GM18909 (cell line): ENCODE measurements at regions not wholly inside any gene's neighbourhood (a gene's known extent, or its start where the extent isn't known, plus 50 kb on each side); places are given as distances from the start of the nearest gene placed in this dataset.

ENCODE experiments used
- ATAC-seq: cut with Tn5 transposase; IDR thresholded peaks from one replicate; pipeline ENCODE4 v1.9.1; 2021; ENCODE audit warnings: mild to moderate bottlenecking; ENCODE audit not compliant: unreplicated experiment, poor library complexity

DNA sequence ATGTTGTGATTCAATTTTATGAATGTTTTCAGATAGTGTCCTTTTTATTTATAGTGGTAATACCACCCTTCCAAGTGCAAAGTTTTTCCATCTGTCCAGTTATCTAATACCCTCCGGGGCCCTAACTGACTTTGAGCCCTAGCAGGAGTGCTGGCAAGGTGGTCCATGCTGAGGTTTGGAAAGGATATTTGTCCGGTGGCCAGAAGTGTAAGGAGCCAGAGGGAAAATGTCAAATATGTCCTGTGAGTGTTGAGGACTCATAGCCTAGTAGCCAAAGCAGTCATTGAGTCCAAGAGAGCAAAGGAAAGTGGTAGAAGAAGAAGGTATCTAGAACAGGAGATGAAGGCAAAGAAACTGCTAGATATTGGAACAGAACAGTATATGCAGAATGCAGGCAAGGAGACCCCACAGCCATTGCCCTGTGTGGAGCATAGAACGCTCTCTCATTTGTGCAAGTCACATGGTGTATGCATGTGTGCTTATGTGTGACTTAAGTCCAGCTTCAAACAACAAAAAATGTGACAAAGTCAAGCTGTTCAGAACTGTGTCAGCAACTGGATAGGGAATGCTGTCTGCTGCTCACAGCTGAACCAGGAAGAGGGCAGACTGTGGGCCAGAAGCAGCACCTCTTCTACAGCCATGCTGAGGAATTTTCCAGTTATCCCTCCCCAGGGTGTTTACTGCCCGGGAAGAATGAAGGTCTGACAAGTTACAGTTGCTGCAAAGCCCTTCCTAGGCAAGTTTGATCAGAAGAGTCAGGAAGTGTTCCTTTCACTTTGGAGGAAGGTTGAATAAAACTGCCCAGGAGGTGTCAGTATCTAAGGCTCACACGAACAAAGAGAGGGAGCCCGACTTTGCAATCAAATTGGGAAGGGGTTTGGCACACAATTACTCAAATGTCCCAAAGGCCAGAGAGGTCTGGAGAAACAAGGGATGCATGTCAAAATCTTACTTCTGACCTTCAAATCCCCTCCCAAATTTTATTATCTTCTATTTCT, 463.3 kb upstream of the DMAC1 start:
- no peak for ATAC-seq

DNA sequence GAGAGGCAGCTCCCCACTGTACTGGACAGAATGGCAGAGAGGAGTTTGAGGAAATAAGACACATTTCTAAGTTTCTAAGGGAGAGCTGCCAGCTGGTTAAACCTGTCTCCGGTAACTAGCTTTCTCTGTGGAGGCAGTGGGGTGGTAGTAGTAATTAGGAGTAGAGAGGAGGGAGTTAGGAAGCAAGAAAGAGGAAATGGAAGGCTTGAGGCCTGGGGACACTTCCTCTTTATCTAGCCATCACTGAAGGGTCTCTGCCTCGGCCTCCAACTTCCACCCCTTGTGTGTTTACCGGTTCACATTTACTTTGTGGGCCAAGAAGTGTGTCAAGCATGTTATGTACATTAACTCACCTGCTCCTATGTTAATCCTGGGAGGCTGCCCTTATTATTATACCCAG, 462.2 kb upstream of the DMAC1 start:
- no peak for ATAC-seq

DNA sequence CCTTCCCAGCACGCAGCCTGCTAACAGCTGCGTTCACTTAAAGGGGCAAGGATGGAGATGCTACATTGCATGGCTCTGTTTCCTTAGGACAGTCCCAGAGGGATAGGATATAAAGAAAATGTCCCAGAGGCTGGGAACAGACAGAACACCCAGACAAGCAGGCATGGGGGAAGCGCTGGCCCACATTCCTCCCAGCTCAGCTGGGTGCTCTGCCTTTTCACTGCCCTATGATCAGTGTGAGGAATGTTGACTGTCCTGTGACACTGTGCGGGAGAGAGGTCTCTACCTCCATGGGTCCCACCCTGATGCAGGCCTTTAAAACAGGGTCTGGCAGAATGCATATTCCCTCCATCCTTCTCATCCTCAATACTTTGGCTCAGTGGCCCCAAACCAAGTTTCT, 459.4 kb upstream of the DMAC1 start:
- ATAC-seq = no peak

DNA sequence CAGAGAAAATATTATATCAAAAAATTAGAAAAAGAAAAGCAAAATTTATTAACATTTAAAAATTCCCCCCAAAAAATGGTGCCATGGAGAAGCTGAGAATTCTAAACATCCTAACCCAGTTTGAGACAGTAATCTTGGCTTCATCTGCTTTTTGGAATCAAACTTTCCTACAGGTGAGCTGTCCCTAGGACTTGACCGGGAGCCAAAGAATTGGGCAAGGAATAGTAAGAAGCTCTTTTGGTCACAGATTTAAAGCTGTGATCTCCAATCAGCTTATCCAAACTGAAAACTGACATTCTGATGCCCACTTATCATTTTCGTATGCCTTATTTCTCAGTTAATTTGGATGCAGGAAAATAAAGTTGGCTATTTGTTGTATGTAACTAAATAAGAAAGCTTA, 457.3 kb upstream of the DMAC1 start:
- no peak for ATAC-seq

DNA sequence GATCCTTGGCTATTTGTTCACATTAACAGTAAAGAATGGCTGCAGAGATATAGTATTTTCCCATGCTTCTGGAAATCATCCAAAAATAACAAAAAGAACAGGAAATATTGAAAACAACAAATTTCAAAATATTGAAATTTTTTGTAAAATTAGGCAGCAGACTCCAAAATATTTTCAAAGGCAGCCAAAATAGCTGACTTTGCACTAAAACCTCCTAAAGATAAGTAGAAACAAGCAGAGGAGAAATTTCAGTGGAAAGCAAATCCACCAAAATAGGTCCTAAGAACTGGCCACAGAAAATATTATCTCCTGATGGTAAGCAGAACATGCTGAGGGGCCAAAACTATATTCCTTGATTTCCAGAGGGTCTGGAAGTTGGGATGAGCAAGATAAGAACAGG, 456.3 kb upstream of the DMAC1 start:
- ATAC-seq = no peak

DNA sequence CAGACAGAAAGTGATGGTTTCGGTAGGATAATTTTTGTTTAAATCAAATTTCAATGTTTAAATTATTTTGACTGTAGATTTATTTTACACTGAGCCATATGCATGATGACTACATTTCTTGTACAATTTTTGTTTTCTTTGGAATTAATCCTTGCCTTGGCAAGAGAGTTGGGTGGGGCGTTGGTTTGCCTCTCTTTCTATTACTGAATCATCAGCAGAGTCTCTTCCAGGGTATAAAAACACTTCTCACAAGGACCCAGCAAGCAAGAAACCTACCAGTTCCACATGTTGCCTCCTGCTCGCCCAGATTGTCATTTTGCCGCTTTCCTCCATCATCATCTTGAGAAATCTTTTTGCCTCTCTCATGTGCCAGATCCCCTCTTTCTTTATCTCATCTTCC, 455.0 kb upstream of the DMAC1 start:
- no peak for ATAC-seq

DNA sequence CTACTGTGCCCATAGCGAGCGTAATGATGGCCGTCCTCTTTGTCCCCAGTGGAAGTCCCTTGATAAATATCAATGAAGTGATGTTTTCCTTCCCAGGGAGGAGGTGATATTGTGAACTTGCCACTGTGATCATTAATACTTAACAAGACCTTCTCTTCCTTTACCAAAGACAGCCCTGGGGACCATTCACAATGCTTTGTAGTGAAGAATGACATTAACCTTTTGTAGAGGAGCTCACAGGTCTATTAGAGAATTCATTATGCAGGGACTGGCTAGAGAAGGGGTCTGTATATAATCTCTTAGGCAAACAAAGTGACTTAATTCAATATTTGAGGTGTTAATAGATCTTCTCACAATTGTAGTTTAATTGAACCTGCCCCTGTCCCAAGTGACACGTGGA, 452.9 kb upstream of the DMAC1 start:
- ATAC-seq = no peak

DNA sequence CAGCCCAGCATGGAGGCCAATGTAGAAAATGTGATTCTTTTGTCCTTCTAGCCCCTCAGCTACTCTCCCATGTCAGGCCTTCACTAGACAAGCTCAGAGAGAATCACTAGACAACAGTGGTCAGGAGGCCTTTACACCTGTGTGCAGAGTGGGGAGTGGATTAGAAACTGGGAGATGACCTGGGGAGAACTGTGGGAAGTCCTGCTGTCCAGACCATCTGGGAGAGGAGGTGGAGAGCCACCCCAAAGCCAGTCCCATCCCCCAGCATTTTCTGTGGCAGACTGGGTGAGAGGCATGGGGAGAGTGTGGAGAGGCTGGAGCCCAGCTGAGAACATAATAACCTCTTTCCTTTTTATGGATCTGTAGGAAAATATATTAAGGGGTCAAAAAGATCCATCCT, 452.0 kb upstream of the DMAC1 start:
- no peak for ATAC-seq

DNA sequence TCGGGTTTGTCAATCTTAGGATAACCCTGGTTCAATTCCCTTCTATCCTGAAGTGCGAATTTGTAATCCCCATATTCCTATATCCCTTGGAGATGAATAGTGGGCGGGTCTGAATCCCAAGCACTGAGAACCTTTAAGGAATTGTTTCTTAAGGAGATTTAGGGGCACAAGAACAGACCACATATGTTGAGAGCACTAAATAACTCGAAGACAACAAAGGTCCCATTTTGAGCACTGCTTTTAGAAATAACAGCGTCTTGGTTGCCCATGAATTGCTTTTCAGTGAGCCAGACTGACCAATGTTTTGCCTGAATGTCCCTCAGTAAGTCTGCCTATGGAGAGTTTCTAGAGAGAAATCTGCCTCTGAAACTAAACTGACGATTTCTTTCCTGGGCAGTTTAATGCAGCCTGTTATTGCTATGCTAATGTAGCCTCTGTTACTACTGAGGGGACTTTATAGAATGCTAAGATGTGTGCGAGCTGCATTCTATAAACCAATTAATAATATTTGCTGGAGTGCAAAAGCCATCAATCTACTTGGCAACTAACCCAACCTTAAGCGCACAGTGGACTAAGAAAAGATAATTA, 445.0 kb upstream of the DMAC1 start:
- ATAC-seq = no peak

DNA sequence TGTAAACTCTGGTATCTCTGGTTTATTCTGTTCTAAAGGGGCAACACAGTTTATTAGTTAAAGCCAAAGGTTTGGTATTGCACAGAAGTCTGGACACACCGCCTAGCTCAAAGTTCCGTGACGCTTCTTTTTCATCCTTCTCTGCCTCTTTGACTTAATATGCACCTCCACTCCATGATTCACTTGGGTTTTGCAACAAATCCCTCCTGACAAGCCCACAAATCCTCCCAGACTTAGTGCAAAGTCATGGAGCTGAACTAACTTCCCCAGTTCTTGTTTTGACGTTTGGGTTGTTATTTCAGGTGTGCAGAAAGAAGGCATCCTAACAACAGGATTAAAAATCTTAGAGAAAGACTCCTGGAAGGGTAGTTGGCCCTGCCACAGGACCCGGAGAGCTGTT, 441.6 kb upstream of the DMAC1 start:
- ATAC-seq = no peak

DNA sequence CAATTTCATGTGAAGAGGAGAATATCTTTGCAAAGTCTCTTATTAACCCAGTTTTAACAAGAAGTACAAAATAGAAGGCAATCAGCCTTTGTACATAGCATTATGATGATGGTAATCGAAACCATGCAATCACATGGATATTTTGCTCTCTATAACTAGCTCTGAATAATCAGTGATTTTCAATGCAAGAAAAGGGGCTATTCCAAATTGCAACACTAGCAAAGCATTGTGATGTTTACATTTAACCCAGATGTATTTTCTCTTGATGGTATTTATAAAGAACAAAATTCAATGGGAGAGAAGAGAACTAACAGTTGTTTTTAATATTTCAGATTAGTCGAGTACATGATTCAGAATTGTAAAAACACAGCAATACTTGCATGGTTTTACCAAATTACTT, 437.5 kb upstream of the DMAC1 start:
- ATAC-seq = no peak

DNA sequence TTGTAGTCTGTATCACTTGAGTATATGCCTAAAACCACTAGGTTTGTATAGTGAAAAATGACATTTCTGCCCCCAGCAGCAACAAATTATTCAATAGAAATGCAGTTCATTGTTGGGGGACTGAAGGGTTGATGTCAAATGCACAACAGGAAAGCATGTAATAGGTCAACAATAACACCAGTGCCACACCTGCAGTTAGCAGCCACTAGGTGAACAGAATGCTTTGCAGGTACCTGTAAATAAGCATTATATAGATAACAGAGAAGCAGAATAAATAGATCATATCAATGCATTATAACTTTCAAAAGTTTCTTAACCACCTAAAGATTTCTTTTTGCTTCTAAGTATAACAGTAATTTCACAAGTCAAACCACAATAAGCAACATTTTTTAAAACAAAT, 435.9 kb upstream of the DMAC1 start:
- no peak for ATAC-seq

DNA sequence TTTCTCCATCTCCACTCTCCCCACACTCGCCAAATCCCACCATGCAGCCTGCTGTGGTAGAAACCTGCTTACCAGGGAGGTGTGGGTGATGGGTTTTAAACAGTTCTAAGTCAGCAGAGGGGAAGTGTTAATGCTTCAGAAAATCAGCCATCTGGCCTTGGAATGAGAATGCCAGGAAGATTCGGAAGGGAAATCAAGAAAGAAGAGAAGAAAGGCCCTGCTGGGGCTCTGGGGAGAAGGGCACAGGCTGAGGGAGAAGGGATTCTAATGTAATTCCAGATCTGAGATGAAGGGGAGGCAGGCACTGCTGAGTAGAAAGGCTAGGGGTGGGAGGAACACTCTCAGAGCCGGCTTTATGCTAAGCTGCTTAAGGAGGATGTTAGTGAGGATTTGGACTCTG, 434.7 kb upstream of the DMAC1 start:
- ATAC-seq = no peak

DNA sequence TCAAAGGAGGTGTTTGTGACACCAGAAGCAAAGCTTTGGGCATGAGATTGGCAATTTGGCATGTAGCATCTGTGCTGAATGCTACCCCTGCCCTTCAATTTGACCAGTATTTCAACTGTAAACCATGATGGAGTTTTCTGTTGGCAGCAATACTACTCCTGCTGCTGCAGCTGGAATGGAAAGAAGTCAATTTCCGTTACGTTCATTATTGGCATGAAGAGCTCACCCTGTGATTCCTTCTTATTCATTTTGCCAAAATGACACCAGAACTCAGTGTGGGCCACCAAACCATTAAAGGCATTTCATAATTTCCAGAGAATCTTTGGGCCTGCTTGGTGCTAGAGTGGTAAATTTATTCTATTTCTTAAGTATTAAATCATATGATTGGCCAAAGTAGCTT, 433.1 kb upstream of the DMAC1 start:
- no peak for ATAC-seq

DNA sequence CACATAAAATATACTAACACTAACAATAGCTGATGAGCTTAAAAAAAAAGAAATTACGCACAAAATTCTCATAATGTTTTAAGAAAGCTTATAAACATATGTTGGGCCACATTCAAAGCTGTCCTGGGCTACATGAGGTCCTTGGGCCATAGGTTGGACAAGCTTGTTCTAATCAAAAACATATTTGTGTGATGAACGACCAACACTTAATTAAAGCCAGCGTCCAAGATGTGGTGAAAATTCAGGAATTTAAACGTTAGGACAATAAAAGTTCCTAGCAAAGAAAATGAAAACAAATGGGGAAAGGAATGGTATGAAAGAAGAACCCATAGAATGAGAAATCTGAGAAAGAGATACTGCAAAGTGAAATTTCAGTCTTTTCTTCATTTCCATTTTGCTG, 429.6 kb upstream of the DMAC1 start:
- ATAC-seq = no peak

DNA sequence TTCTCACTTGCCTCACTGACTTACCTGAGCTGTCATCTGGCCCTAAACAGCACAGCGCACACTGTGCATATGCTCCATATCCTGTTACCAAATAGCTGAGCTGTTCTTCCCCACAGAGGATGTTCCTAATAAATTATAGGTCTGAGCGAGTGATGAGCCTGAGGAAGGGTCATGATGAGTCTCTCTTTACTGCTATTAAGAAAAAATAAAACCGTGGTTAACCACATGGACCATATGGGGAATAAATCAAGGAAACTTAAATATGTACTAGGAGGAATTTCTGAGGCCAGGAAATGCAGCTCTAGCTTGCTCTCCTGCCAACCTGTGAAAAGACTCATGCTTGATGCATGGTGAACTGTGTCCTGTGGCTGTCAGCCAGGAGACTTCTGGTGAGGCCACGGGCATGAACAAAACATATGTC, 424.8 kb upstream of the DMAC1 start:
- ATAC-seq = no peak

DNA sequence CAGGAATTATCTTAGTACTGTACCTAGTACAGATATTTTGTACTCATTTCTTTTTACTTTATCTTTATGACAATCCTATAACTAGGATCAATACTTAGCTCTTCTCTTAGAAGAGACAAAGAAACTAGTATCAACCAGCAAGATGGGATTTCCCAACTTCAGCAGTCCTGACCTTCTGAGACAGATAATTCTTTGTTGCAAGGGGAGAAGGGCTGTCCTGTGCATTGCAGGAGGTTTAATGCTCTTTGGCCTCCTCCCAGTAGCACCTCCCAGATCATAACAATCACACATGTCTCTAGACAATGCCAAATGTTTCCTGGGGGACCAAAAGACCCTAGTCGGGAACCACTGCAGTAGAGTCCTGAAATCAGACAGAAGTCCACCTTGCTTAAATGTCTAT, 424.3 kb upstream of the DMAC1 start:
- ATAC-seq = no peak

DNA sequence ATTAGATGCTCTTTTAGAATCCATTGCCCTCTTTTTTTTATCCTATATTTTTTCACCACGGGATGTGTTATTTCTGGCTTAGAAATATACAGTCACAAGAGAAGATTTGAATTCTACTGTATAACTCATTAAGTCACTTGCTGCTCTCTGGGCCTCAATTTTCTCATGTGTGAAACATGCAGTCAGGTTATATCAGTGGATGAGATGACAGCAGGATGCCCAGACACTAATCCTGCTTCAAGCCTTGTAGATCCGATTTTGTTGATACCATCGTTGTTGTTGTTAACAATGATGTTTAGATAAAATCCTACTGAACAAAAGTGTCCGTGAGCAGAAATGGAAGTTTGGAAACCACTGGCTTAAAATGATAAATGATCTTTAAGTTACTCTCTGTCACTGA, 421.9 kb upstream of the DMAC1 start:
- no peak for ATAC-seq

DNA sequence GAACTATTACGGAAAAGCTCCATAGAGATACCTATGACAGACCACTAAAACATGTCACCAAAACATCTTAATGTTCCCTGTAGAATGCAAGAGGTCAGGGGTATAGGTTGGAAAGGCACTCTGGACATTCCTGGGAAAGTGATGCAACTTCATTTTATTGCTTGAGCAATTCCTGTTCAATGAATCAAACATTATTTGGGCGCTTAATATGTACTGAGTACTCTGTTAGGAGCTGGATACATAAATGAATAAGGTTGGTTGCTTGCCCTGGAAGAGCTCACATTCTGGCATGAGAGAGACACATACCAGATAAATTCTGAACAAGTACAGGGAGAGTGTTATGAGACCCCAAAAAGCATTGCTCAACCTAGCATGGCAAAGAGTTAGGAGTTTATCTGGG, 408.9 kb upstream of the DMAC1 start:
- ATAC-seq = no peak

DNA sequence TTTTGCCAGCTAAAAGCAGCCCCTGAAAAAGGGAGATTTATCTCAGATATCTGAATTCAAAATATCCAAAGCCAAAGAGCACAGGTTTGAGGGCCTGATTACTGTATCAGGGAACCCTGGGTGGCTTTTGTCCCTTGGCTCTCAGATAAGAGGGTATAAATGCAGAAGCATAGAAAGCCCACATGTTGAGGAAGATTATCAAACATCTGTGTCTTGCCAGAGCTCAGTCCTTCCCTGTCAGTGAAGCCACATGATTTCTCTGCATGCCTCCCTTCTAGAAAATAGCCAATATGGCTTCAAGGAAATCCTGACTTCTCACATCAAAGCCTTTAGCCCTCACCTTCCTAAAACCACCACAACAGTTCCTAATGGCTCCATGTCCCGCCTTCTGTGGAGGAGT, 408.0 kb upstream of the DMAC1 start:
- no peak for ATAC-seq

DNA sequence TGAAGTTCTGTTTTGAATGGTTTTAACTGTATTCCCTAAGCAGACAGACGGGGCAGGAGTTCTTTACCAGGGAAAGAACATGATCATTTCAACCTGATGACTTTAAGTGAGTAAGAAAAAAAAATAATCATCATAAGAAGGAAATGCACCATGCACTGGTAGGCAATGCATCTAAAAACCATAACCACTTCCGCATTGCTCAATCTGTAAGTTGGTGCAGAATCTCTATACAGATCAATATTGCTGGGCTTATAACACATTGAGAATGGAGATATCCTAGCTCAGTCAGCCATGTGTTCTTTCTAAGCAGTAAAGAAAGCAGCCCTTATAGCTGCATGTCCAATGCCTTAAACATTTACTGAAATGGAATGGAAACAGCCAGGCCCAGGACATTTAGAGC, 407.1 kb upstream of the DMAC1 start:
- no peak for ATAC-seq

DNA sequence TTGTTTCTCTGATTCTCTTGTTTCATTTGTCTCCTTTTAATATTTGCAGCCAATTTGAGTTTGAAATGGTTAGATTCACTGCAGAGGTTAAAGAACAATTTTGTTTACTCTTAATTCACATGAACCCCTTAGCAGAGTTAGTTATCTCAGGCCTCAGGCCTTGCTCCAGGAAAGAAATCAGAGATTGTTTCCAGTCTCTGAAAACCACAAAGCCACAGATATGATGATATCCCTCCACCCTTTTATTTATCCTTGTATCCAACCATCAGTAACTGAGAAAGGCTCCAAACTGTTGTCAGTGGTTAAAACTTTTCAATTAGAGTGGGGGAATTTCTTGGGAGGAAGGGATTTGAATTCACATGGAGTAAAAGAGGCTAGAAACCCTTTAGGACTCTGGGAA, 406.0 kb upstream of the DMAC1 start:
- no peak for ATAC-seq
